ENCODE measurements at regions not wholly inside any gene's neighbourhood (a gene's known extent, or its start where the extent isn't known, plus 50 kb on each side); places are given as distances from the start of the nearest gene placed in this dataset.

DNA sequence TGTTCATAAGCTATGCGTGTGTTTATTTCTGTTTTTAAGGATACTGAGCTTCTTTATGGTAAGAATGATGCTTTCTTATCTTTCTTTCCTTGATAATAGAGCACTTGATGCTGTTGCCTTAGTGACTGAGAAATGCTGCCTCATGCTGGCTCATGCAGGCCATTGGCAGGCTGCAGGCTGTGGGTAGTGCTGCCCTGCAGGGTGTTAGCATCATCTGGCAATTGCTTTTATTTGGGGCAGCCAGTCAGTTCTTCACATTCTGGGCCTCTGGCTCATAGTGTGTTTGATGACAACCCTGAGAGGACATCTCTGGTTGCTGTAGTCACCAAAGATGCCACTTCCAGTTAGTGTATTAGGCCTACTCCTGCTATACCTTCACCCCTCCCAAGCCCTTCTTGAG is 66.2 kb upstream of the ONECUT1 start:
- no peak overlapping the region for H3K27ac ChIP-seq
- no peaks in the 10 kb centered on the region for H3K4me1 ChIP-seq
- TF ChIP-seq EP300 (IDR thresholded peaks at IDR 0.05) (no peak), POLR2AphosphoS5 (IDR thresholded peaks at IDR 0.05) (no peak), POLR2A (IDR thresholded peaks at IDR 0.05) (no peak)
- TF ChIP-seq, protein P1, sequence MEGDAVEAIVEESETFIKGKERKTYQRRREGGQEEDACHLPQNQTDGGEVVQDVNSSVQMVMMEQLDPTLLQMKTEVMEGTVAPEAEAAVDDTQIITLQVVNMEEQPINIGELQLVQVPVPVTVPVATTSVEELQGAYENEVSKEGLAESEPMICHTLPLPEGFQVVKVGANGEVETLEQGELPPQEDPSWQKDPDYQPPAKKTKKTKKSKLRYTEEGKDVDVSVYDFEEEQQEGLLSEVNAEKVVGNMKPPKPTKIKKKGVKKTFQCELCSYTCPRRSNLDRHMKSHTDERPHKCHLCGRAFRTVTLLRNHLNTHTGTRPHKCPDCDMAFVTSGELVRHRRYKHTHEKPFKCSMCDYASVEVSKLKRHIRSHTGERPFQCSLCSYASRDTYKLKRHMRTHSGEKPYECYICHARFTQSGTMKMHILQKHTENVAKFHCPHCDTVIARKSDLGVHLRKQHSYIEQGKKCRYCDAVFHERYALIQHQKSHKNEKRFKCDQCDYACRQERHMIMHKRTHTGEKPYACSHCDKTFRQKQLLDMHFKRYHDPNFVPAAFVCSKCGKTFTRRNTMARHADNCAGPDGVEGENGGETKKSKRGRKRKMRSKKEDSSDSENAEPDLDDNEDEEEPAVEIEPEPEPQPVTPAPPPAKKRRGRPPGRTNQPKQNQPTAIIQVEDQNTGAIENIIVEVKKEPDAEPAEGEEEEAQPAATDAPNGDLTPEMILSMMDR (IDR thresholded peaks at IDR 0.05), result no peak
- no peak for ATAC-seq
- 75 to 91% methylated on average over 1 of the region's 1 CpG for WGBS, 2 donors (ENCODE audit: low coverage in 1 of 2)
- no peaks in the 10 kb centered on the region for H3K36me3 ChIP-seq
- no peak overlapping the region for H3K4me3 ChIP-seq
- H3K27me3 ChIP-seq, result peaks cover 48% of the 10 kb centered on the region
- no peaks in the 10 kb centered on the region for H3K9me3 ChIP-seq

GRCh38 chr15:52855157-52855556 is 65.0 kb upstream of the ONECUT1 start:
- Histone ChIP-seq H3K27ac (no peak overlapping the region), H3K9me3 (no peaks in the 10 kb centered on the region), H3K4me1 (no peaks in the 10 kb centered on the region), H3K36me3 (no peaks in the 10 kb centered on the region), H3K27me3 (peaks cover 42% of the 10 kb centered on the region), H3K4me3 (no peak overlapping the region)
- TF ChIP-seq POLR2AphosphoS5 (IDR thresholded peaks at IDR 0.05) (no peak), EP300 (IDR thresholded peaks at IDR 0.05) (no peak)
- TF ChIP-seq, protein P1 (IDR thresholded peaks at IDR 0.05), result no peak
- 40 to 60% methylated on average over 1 to 3 of the region's 3 CpGs for WGBS, 2 donors (ENCODE audit: low coverage in 1 of 2)
- ATAC-seq, result no peak

- ATAC-seq, result no peak
- H3K36me3 ChIP-seq, result no peaks in the 10 kb centered on the region
- H3K4me1 ChIP-seq, result no peaks in the 10 kb centered on the region
- no peaks in the 10 kb centered on the region for H3K9me3 ChIP-seq
- H3K4me3 ChIP-seq, result no peak overlapping the region
- 22 to 40% methylated on average over 4 to 5 of the region's 5 CpGs for WGBS, 2 donors (ENCODE audit: low coverage in 1 of 2)
- TF ChIP-seq, protein P1 (IDR thresholded peaks at IDR 0.05), result no peak
- TF ChIP-seq POLR2AphosphoS5 (IDR thresholded peaks at IDR 0.05) (no peak), POLR2A (IDR thresholded peaks at IDR 0.05) (no peak), EP300 (IDR thresholded peaks at IDR 0.05) (no peak)
- H3K27ac ChIP-seq, result no peak overlapping the region
- peaks cover 35% of the 10 kb centered on the region for H3K27me3 ChIP-seq
These were observed 54.7 kb upstream of the ONECUT1 start for GRCh38 chr15:52844823-52845222.

Measured in gastroesophageal sphincter (tissue), 4 donors.